SJSA1 (cell line): ENCODE measurements at regions not wholly inside any gene's neighbourhood (a gene's known extent, or its start where the extent isn't known, plus 50 kb on each side); places are given as distances from the start of the nearest gene placed in this dataset.

ENCODE experiments used
- DNase-seq, 2 experiments: peaks; one replicate each; pipeline ENCODE4 v3.0.0-alpha.2; 2015 to 2020; ENCODE audit warnings: low spot score in 2 of 2, low read depth in 1 of 2
- H3K27ac ChIP-seq: fragments of 250-450 bp; sonication (Bioruptor Pico); 2 replicates; pipeline ENCODE4 v1.5.1; 2020; ENCODE audit warnings: mild to moderate bottlenecking, moderate library complexity
- H3K27me3 ChIP-seq: fragments of 250-450 bp; sonication (Bioruptor Pico); replicated peaks from 2 replicates; pipeline ENCODE4 v1.5.1; 2020; ENCODE audit warnings: mild to moderate bottlenecking, moderate library complexity
- H3K36me3 ChIP-seq: fragments of 250-450 bp; sonication (Bioruptor Pico); 2 replicates; pipeline ENCODE4 v1.5.1; 2020; ENCODE audit warnings: mild to moderate bottlenecking
- H3K4me1 ChIP-seq: fragments of 250-450 bp; sonication (Bioruptor Pico); replicated peaks from 2 replicates; pipeline ENCODE4 v1.6.1; 2021; ENCODE audit warnings: mild to moderate bottlenecking
- H3K4me3 ChIP-seq: fragments of 250-450 bp; sonication (Bioruptor Pico); 2 replicates; pipeline ENCODE4 v1.5.1; 2020; ENCODE audit warnings: mild to moderate bottlenecking
- H3K9me3 ChIP-seq: fragments of 250-450 bp; sonication (Bioruptor Pico); replicated peaks from 2 replicates; pipeline ENCODE4 v1.5.1; 2020; ENCODE audit warnings: mild to moderate bottlenecking

DNA sequence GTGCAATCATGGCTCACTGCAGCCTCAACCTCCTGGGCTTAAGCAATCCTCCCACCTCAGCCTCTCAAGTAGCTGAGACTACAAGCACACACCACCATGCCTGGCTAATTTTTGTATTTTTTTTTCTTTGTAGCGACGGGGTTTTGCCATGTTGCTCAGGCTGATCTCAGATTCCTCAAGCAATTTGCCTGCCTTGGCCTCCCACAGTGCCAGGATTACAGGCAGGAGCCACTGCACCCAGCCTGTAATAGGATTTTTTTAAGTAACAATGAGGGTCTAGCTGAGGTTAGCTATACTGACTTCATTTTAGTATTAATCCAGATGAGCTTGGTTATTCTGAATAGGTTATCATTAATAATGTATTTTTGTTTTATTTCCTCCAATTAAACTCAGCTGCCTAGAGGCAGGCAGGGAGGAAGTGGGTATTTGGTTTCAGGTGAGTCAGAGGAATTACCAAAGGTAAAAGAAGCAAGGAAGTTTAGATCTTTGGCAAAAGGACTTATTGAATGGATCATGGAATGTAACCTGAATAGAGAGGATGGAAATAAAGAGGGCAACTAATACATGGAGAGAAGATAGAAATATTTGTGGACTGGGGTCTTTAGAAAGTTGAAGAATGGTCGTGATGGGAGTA is 1023.3 kb upstream of the TENM3 start:
- Histone ChIP-seq H3K9me3 (no peaks in the 10 kb centered on the region), H3K36me3 (no peaks in the 10 kb centered on the region), H3K27me3 (no peaks in the 10 kb centered on the region), H3K27ac (no peak overlapping the region), H3K4me3 (no peak overlapping the region), H3K4me1 (no peaks in the 10 kb centered on the region)
- DNase-seq: no peak

DNA sequence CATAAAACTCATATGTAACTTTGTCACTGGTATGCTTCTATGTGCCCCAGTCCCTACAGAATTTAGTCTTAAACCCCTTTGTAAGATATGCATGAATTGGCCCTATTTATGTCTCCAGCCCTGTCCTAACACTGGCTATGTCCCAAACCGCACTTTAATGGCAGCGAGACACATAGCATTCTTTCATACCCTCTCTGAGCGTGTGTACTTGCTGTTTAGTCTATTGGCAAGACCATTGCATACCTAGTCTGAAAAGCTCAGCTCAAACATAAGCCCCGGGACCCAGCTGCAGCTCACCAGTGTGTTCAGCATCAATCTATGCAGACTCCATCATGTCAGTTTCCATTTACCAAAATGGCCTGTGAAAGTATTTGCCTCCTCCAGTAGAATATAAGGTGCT is 1018.4 kb upstream of the TENM3 start:
- H3K4me3 ChIP-seq: no peak overlapping the region
- no peaks in the 10 kb centered on the region for H3K36me3 ChIP-seq
- no peaks in the 10 kb centered on the region for H3K27me3 ChIP-seq
- no peaks in the 10 kb centered on the region for H3K4me1 ChIP-seq
- no peaks in the 10 kb centered on the region for H3K9me3 ChIP-seq
- no peak for DNase-seq
- H3K27ac ChIP-seq: no peak overlapping the region

DNA sequence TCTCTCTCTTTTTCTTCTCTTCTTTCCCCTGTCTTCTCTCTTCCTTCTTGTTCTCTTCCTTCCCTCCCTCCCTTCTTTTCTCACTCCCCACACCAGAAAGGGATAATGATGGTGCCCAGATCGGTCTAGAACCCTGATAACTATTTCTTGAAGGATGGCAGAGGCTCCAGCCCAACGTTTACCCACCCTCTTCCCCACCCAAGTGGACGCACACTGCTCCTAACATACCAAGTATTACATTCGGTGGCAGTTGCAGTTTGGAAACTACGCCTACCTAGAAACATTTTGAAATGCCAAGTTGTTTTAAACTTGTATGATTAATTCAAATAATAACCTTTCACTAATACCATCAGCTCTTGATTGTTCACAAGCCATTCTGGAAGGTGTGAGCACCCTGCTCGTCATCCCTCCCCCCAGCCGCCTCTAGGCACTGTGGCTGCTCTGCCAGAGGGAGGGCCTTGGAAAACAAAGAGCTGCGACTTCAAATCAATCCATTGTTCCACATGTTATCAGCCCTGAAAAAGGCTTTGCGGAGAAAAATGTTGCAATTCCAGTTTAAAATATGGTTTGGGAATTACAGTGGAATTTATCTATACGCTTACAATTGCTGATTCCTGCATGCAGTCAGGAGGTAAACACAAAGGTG is 1017.5 kb upstream of the TENM3 start:
- Histone ChIP-seq H3K27ac (no peak overlapping the region), H3K36me3 (no peaks in the 10 kb centered on the region), H3K9me3 (no peaks in the 10 kb centered on the region), H3K4me1 (no peaks in the 10 kb centered on the region), H3K4me3 (no peak overlapping the region), H3K27me3 (no peaks in the 10 kb centered on the region)
- no peak for DNase-seq

DNA sequence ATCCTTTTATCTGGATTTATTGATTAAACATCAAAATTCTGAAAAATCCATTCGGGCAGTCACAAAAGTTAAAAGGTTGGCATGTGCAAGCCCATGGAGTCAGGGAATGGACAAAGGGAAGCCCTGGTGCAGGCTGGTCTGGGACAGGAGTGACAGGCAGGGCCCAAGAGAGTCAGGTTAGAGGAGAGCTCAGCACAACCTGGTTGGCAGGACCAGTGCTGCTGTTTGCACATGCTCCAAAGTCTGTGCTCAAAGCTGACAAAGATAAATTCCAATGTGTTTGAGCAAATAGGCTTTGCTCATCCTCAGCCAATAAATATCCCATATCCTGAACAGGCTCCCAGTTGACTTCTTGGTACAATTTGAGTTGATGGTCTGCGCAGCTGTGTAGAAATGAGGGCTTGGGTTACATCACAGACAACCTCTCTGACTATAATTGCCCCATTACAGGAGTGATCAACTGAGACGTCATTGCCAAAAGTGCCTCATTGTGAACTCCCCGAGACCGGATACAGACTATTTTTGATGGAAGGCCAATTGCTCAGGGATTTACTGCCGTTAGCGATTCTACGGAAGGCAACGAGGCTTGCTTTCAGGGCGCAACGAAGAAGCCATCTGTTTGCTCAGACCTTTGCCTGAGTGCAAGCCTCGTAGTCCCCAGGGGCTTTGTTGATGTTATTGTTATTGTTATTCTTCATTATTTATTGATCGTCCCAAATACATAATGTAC is 1008.1 kb upstream of the TENM3 start:
- no peaks in the 10 kb centered on the region for H3K9me3 ChIP-seq
- no peaks in the 10 kb centered on the region for H3K36me3 ChIP-seq
- no peak overlapping the region for H3K27ac ChIP-seq
- H3K4me3 ChIP-seq: no peak overlapping the region
- DNase-seq: no peak
- no peaks in the 10 kb centered on the region for H3K27me3 ChIP-seq
- no peaks in the 10 kb centered on the region for H3K4me1 ChIP-seq

DNA sequence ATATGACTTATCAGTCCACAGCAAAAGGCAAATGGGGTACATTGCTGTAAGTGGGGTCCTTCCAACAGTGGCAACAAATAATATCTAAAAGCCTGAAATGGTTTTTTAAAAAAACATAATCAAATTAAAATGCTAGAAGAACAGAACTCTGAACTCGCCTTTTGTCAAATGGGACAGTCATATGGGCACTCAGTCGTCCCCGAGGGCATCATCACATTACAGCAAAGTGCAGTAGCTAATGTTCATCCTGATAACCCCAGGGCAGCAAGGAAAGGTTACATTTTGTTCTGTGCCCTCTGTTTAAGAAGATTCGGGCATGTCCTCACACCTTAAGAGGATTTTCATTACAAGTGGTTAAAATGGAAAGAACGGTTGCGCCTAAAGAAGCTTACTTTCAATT is 997.9 kb upstream of the TENM3 start:
- H3K9me3 ChIP-seq: no peaks in the 10 kb centered on the region; the same call in 1 of the 2 replicates
- H3K36me3 ChIP-seq: no peaks in the 10 kb centered on the region
- DNase-seq: no peak
- H3K27ac ChIP-seq: no peak overlapping the region
- H3K4me3 ChIP-seq: no peak overlapping the region
- no peaks in the 10 kb centered on the region for H3K4me1 ChIP-seq
- H3K27me3 ChIP-seq: no peaks in the 10 kb centered on the region

DNA sequence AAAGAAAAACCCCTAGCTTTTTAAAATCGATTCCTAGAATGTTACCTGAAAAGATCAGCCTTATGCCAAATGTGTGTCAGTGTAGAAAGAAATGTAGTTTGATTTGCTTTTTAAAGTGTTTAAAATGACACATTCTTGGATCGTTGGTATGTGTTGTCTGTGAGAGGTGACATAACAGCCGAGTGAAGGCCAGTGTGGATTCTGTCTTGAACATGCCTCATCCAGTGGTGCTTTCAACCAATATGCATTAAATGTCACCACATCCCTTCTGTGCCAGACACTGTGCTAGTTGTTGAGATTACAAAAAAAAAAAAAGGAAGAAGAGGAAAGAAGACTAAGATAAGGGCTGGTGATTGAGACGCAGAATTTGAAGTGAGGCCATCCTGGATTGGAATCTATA is 994.2 kb upstream of the TENM3 start:
- no peak for DNase-seq
- H3K9me3 ChIP-seq: no peaks in the 10 kb centered on the region
- no peak overlapping the region for H3K4me3 ChIP-seq
- H3K27ac ChIP-seq: no peak overlapping the region
- no peaks in the 10 kb centered on the region for H3K27me3 ChIP-seq
- no peaks in the 10 kb centered on the region for H3K4me1 ChIP-seq
- H3K36me3 ChIP-seq: no peaks in the 10 kb centered on the region

DNA sequence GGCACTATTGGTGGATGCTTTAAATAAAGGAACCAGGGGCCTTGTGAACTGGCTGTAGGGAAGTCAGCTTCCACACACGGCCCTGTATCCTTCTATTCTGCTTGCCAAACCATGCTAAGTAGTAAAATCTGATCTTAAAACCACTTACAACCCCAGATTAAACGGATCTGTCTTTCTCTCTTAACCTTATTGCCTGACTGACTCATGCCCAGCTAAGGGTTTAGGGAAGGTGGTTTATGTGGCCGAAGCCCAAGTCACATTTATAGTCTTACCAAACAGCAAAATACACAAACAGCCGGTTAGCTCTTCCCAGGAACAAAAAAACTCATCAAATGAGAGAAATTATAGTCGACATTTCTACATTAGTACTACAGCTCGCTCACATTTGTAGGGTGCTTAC is 988.4 kb upstream of the TENM3 start:
- Histone ChIP-seq H3K27ac (no peak overlapping the region), H3K4me1 (no peaks in the 10 kb centered on the region), H3K4me3 (no peak overlapping the region), H3K36me3 (no peaks in the 10 kb centered on the region), H3K9me3 (no peaks in the 10 kb centered on the region; the same call in 1 of the 2 replicates), H3K27me3 (no peaks in the 10 kb centered on the region; the same call in 1 of the 2 replicates)
- no peak for DNase-seq

DNA sequence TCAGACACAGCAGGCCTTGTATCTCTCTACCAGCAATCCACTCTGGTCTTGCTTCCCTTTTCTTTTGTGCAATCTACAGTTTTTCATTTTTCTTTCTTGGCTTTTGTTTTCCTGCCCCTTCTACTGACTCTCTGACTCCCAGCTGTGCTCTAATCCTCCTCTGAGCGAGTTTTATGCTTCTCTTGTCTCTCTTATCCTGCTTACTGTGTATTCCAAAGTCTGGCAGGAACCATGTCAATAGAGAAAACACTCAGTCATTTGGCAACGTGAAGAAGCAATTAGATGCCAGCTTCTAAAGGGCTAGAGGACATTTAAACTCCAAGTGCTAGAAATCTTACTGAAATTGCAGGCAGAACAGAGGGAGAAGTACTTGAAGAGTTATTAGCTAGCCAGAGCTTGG is 984.6 kb upstream of the TENM3 start:
- Histone ChIP-seq H3K27ac (no peak overlapping the region), H3K4me3 (no peak overlapping the region), H3K27me3 (no peaks in the 10 kb centered on the region; the same call in 1 of the 2 replicates), H3K9me3 (no peaks in the 10 kb centered on the region; the same call in 1 of the 2 replicates), H3K36me3 (no peaks in the 10 kb centered on the region), H3K4me1 (no peaks in the 10 kb centered on the region)
- DNase-seq: no peak

DNA sequence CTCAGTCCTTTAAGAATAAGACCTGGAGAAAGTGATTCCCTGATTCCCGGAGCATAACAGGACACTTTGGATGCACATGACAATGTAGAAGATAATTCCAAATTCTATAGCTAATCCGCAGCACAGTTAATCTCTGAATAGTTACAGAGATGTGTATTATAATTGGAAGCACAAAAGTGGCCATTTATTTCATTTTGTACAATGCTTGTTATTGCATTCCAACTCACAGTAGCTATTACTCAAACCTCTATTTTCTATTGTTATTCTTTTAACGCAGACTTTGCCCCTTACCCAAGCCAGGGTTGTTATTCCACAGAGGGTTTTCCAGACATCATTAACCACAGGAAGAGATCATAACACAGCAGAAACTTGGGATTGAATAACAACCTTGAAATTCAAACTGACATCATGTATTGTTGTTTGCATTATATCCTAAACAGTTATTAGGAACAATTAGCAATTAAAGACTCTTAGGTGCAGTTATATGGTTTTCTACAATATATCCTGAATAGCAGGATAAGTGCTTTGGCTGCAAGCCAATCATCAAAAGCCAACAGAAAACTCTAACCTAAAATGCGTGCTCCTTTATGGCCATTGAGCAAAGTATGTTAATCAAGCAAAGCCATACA is 984.0 kb upstream of the TENM3 start:
- Histone ChIP-seq H3K9me3 (no peaks in the 10 kb centered on the region; the same call in 1 of the 2 replicates), H3K4me1 (no peaks in the 10 kb centered on the region), H3K27ac (no peak overlapping the region), H3K4me3 (no peak overlapping the region), H3K27me3 (no peaks in the 10 kb centered on the region; the same call in 1 of the 2 replicates), H3K36me3 (no peaks in the 10 kb centered on the region)
- no peak for DNase-seq

DNA sequence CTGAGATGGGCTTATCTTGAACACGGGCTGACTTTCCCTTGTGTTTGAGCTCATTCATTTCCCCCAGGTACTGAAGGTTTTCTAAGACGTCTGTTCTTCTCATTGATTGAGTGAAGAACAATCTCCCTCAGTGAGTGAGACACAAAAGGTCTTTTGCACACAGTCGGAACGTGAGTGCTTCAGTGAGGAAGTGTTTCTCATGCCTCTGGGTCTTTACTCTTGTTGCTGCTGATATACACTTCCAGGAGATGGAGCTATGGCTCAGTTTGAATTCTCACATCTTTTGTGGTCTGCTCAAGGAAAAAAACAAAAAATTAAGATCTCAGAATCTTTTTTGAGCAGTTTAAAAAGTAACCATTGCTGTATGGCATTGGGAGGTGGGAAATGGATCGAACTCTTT is 981.9 kb upstream of the TENM3 start:
- DNase-seq: no peak
- Histone ChIP-seq H3K9me3 (no peaks in the 10 kb centered on the region; the same call in 1 of the 2 replicates), H3K27me3 (no peaks in the 10 kb centered on the region; the same call in 1 of the 2 replicates), H3K4me3 (no peak overlapping the region), H3K27ac (no peak overlapping the region), H3K36me3 (no peaks in the 10 kb centered on the region), H3K4me1 (no peaks in the 10 kb centered on the region)

DNA sequence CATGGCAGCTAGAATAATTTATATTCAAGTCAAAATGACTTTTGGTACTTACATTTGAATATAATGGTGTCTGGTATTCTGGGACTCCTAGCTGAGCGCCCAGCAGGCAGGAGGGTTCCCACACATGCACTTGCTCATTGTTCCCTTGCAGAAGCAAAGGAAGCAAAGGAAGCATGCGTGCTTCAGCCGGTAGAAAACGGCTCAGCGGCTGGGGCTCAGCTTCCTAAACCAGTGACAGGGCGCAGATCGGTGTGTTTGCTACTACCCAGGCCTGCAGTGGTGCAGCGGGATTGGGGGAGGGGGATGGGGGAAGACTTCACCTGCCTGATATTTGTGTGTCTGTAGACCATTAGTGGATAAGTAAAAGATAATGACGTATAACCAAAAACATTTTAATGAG is 978.3 kb upstream of the TENM3 start:
- no peaks in the 10 kb centered on the region; the same call in 1 of the 2 replicates for H3K27me3 ChIP-seq
- H3K4me1 ChIP-seq: no peaks in the 10 kb centered on the region
- DNase-seq: no peak
- H3K27ac ChIP-seq: no peak overlapping the region
- no peaks in the 10 kb centered on the region for H3K9me3 ChIP-seq
- no peaks in the 10 kb centered on the region for H3K36me3 ChIP-seq
- no peak overlapping the region for H3K4me3 ChIP-seq

DNA sequence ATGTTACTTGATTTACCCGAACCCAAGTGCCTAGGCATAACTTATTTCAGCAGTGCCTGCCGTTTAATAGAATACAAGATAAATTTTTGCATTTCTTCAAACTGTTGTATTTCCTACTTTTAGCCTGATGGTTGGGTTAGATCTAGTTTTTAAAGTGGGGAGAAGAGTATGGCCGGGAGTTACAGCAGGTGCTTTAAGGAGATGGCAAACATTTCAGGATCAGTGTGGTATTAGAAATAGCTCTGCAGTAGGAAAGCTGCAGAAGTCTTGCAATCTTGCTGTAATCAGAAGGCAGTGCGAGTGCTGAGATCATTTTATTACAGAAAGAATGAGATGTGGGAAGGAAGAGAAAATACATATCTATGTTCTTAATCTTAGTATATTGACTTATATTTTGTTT is 977.8 kb upstream of the TENM3 start:
- H3K4me3 ChIP-seq: no peak overlapping the region
- H3K27me3 ChIP-seq: no peaks in the 10 kb centered on the region; the same call in 1 of the 2 replicates
- no peaks in the 10 kb centered on the region for H3K4me1 ChIP-seq
- DNase-seq: no peak
- H3K27ac ChIP-seq: no peak overlapping the region
- no peaks in the 10 kb centered on the region for H3K9me3 ChIP-seq
- no peaks in the 10 kb centered on the region for H3K36me3 ChIP-seq

DNA sequence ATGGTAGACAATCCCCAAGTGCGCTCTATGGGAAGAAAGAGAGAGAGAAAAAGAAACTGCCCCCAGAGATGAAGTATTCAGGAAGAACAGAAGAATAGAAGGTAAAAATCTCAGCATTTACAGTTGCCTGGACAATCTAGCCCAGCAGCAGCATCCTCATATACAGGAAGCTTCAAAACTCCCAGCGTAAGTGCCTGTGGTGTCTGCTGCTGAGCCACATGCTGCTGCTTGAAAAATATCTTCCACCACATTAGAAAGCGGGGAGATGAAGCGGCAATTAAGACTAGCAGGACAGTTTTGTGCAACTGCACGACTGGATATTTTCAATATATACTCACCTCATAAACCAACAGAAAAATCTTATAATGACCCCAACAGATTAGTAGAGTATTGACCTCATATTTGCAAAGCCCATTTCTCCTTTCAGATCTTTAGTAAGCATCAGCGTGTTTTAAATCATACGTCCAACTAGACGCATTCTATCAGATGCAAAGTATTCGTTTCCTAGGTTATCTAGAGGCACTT is 972.0 kb upstream of the TENM3 start:
- Histone ChIP-seq H3K36me3 (no peaks in the 10 kb centered on the region), H3K4me3 (no peak overlapping the region), H3K4me1 (no peaks in the 10 kb centered on the region), H3K9me3 (no peaks in the 10 kb centered on the region), H3K27me3 (peaks cover 6% of the 10 kb centered on the region; the same call in 1 of the 2 replicates), H3K27ac (no peak overlapping the region)
- no peak for DNase-seq
